ENCODE measurements at regions not wholly inside any gene's neighbourhood (a gene's known extent, or its start where the extent isn't known, plus 50 kb on each side); places are given as distances from the start of the nearest gene placed in this dataset.

DNA sequence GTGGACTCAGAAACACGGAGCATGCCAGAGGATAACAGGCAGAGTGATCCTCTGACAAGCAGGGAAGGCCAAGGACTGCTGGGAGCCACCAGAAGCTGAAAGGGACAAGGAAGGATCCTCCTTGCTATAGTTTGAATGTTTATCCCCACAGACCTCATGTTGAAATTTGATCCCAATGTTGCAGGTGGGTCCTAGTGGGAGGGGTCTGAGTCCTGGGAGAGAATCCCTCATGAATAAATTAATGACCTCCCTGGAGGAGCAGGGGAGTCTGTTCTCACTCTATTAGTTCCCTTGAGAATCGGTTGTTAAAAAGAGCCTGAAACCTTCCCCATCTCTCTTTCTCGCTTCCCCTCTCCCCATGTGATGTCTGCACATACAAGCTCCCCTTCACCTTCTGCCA lies 124.4 kb downstream of the FBXO15 start:
- no peak for DNase-seq (ENCODE audit: low spot score)
- in situ Hi-C loops (cut with HindIII; ENCODE audit: low sequenced_read_pairs), result no loop called here

DNA sequence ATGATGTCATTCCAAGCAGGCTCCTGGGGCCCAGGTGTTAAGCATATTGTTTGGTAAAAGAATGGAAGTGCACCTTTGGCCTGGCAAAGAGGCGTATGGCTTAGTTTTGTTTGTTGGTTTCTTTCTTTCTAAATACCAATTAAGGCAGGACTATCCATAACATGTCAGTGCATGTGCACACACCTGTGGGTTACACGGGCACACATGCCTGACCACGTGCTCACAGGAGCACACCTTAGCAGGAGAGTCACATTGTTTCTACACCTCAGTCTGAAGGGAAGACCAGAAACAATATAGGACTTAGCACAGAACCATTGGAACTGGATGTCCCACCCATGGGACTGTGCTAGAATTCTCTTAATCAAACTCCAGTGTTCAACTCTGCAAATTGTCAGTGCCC lies 127.8 kb downstream of the FBXO15 start:
- no peak for DNase-seq (ENCODE audit: low spot score)
- in situ Hi-C loops (cut with HindIII; ENCODE audit: low sequenced_read_pairs), result no loop called here

DNA sequence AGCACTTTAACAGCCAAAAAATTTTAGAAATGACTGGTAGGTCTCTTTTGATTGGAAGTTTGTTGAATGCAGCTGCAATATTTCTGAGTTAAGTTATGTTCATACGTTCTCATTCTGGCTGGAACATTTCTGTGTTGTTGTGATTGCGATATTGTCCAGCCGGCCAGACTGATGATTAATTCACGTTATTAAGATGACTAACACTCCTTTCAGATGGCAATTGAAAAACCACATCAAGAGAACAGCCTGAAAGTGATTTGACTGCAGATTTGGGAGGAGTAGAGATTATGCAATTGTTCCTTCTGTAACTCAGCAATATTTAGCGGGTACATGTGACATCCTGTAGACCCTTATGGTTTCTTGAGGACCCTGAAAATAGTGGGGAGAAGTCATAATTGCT lies 133.7 kb downstream of the FBXO15 start:
- DNase-seq (ENCODE audit: low spot score), result no peak
- in situ Hi-C loops (cut with HindIII; ENCODE audit: low sequenced_read_pairs), result no loop called here

DNA sequence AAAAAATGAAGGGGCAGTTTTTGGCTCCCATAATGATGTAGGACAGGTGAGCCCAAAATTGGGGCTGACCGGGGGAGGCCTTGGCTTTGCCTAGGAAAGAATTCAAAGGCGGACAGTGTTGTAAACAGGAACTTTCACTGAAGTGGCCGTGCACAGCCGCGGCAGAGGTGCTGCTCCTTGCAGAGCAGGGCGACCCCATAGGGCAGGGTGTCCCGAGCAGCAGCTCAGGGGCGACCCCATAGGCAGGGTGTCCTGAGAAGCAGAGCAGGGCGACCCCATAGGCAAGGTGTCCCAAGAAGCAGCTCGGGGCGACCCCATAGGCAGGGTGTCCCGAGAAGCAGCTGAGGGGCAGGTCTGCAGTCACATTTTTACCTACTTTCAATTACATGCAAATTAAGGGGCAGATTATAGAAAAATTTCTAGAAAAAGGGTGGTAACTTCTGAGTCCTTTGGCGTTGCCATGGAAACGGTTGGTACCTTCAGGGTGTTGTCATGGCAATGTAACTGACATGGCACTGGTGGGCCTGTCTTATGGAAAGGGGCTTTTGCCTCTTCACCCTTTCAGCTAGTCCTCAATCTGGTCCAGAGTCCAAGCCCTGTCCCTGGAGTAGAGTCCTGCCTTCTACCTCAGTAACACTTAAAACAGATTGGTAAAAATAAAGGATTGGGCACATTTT lies 134.5 kb downstream of the FBXO15 start:
- in situ Hi-C loops (cut with HindIII; ENCODE audit: low sequenced_read_pairs), result no loop called here
- DNase-seq (ENCODE audit: low spot score), result no peak

DNA sequence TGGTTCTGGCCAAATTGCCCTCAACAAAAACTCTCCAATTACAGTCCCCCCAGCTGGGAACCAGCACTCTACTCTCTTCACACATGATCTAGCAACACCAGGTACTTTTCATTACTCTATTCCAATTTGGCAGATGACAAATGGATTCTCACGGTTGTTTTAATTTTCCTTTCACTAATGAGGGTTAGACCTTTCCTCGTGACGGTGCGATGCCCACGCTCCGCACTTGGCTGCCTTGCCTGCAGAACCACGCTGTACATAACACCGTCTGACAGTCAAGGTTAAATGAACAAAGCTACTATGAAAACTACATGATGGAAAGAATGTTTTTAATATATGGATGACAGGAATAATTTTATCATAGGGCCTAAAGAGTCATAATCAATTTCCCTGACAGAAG lies 141.5 kb downstream of the FBXO15 start:
- no peak for DNase-seq (ENCODE audit: low spot score)
- in situ Hi-C loops (cut with HindIII; ENCODE audit: low sequenced_read_pairs), result no loop called here

DNA sequence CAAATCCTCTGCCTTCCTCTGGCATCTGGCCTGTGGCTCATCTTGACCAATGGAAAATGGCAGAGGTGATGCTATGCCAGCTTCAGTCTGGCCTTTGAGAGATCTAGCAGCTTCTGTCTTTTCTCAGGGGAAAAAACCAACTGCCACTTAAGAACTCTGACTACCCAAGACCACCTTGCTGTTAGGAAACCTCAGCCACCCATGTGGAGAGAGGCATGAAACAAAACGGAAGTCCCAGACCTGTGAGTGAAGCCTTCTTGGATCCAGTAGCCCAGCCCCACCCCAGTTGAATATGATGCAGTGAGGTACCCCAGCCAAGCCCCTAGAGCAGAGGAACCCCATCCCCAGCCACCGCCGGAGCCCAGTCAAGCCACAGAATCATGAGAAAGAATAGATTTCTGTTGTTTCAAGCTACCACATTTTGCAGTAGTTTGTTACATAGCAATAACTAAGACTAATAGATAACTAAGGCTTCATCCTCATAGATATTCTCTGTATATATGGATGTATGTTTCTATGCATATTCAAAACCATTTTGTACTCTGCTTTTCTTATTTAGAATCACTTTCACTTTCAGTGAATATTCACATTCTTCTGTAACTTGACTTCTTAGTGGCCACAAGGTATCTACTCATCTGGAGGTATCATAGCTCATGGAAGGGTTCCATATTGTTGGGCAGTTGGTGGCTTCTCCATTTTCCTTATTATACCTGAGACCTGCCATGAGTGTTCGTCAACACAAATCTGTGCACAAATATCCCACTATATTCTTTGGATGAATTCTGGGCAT lies 142.1 kb downstream of the FBXO15 start:
- no peak for DNase-seq (ENCODE audit: low spot score)
- in situ Hi-C loops (cut with HindIII; ENCODE audit: low sequenced_read_pairs), result no loop called here

DNA sequence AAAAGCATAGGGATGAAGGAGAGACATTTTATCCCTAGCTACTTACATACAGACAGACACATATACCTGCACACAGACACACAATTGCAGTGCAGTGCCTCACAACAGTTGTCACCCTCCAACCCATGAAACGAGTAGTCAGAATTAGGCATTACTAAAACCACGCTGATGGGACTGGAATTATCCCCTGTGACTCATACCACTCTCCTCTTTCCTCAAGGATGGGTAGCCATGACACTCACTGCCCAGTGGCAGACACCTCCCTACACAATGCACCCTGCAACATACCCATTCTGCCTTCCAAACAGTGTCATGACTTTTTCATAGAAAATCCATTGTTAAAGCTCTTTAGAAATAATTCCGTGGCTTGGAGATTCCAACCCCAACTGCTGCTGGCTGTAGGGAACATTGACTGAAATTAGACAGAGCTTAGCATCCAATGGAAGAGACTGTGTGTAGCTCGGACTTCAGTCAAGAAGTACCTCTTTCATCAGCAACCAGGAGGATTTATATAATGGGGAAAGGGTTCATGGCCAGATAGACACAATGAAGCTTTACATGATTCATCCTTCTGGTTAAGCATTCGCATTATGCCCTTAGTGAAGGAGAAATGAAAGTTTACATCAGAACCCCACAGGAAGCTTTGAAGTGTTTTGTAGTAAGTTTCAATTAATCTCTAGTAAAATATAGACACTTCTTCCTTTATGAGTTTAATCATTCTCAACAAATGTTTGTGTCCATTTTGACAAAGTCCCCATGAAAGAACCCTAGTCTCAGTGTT lies 155.2 kb downstream of the FBXO15 start:
- DNase-seq (ENCODE audit: low spot score), result no peak
- in situ Hi-C loops (cut with HindIII; ENCODE audit: low sequenced_read_pairs), result no loop called here

DNA sequence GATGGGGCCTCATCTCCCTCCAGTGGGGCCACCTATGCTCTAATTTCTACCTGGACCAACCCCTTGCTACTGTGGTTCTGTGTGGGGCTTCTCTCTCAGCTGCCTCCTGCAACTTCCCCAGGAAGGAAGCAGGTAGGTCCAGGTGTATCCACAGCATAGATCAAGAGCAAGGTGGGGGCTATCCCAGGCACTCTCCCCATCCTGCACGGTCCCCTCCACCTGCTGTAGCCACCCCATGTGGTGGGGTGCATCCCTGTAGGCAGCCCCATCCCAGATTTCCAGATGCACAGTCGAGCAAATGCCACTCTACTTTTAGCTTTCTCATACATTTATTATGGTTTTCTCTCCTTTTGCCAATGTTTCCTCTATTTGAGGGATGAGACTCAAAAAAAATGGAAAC lies 156.1 kb downstream of the FBXO15 start:
- DNase-seq (ENCODE audit: low spot score), result no peak
- in situ Hi-C loops (cut with HindIII; ENCODE audit: low sequenced_read_pairs), result no loop called here

DNA sequence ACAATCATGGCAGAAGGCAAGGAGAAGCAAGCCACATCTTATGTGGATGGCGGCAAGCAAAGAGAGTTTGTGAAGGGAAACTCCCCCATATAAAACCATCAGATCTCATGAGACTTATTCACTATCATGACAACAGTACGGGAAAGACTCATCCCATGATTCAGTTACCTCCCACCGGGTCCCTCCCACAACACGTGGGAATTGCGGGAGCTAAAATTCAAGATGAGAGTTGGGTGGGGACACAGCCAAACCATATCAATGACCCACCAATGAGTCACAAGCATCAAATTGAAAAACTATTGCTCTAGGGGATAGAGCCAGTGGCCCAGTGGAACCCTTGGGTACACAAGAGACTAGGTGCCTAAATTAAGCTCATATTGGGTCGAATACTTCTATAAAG lies 157.4 kb downstream of the FBXO15 start:
- in situ Hi-C loops (cut with HindIII; ENCODE audit: low sequenced_read_pairs), result no loop called here
- DNase-seq (ENCODE audit: low spot score), result no peak

DNA sequence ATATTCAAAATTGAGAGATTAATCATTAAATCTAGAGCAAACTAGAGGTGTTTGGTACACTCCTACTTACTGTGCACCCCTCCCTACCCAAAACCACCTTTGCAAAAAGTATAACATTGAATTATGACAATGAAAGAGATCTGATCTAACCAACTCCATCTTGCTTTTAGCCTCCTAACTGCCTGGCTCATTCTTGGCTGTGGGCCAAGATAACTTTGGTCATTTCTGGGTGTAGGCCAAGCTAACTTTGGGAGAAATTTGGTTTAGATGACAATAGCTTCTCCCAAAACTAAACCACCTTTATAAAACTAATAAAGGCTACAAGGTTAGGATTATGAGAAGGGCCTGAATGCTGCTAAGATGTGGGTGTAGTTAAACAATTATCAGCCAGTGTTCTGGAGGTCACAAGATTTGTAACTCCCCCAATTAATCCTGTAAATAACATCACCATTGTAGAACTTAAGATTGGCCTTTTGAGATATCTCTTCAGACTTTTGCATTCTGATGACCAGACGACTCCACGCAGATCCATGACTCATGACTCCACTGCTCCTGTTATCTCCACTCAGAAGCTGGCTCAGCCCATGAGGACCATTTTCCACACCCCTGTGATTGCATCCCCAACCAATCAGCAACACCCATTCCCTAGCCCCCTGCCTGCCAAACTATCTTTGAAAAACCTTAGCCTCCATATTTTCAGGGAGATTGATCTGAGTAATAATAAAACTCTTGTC lies 160.2 kb downstream of the FBXO15 start:
- no peak for DNase-seq (ENCODE audit: low spot score)
- in situ Hi-C loops (cut with HindIII; ENCODE audit: low sequenced_read_pairs), result no loop called here

DNA sequence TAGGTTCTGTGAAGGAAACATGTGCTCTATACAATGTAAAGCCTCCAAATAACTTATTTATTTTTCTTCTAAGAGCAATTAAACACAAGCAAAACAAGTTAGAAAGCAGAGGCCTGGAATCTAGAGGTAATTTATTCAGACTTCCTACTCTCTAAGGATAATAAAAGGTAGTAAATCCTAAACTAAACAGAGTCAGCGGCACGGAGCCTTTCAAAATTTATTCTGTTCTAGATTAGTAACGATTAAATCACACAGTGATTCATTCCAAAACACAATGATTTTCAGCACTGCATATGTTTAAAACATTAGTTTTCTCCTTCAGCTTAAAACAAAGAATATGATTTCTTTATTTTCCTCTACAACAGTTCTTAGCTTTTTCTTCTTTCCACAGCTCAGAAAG lies 160.9 kb downstream of the FBXO15 start:
- in situ Hi-C loops (cut with HindIII; ENCODE audit: low sequenced_read_pairs), result no loop called here
- DNase-seq (ENCODE audit: low spot score), result no peak

DNA sequence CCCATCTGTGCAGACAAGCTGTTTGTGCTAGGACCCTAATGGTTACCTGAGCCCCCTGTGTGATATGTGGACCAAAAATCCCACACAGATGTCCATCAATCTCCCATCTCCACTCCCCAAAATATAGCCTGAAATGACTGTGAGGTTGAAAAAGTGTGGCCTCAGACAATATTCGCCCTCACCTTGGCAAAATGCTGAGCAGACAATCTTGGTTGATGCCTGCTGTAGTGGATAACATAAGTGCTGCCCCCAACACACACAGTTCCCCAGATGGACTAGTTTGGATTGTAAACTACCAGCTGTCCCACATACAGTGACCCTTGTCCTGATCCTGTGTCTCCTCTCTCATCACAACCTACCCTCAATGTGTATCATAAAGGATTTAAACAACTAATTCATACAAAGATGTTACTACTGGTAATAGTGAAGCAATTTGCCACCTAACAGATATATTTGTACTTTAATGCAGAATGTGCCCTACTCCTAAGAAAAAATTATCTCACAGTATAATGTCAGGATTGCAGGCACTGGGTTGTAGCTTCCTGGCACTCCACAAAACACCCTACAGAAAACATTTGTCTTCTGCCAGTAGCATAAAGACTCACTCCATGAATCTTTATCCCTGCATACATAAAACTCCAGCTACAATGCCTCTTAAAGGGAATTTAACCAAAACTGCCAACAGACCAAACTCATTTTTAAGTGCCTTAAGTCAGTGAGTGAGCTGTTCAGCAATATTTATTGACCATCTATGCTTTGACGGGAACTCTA lies 161.6 kb downstream of the FBXO15 start:
- no peak for DNase-seq (ENCODE audit: low spot score)
- in situ Hi-C loops (cut with HindIII; ENCODE audit: low sequenced_read_pairs), result no loop called here

DNA sequence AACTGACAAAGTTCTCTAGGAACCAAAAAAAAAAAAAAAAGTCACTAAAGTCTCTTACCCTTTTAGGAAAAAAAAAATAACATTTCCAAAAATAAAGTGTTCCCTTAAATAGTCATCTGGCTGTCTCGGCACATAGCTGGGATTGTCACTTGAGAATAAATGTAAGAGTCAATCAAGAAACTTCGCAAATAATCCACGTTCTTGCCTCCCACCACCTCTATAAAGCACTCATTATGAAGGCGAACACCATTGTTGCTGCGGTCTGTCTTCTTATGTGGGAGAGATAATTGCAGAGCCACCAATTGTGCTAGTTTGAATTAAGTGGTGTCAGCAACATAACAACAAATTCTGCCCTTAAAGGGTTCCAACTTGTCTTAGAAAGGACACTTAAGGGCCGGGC lies 163.7 kb downstream of the FBXO15 start:
- no peak for DNase-seq (ENCODE audit: low spot score)
- in situ Hi-C loops (cut with HindIII; ENCODE audit: low sequenced_read_pairs), result no loop called here

DNA sequence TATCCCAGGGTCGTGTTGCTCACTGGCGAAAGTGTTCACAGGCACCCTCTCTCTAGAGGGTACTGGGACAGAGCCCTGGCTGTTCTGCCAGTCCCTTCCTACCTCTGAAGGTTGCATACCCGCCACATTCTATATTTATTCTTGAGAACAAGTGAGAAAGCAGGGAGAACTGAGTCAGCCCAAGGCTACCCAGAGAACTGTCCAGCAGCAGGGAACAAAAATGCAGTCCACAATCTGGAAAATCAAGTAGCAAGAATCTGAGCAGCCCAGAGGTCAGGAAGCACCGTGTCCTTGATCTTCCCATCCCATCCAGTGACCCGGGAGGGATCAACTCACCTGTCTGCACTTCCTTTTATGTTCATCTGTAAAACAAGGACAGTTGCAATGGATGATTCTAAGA lies 164.1 kb downstream of the FBXO15 start:
- no peak for DNase-seq (ENCODE audit: low spot score)
- in situ Hi-C loops (cut with HindIII; ENCODE audit: low sequenced_read_pairs), result no loop called here

DNA sequence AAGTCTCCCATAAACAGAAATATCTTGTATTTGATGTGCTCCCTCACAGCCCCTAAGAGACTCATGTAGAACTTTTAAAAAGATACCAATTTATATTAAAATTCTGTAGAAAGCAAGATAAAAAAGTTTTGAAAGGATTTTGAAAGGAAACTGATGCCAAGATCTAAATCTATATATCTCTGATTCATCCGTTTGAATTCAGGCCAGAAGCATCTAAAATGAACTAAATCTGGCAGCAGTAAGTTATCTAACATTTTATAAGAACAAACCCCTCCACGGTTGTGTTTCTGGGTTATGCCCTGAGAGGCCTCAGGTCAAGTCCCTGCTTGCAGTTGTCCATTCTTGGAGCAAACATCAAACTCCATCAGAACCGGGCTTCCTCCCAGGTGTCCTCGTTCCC lies 165.8 kb downstream of the FBXO15 start:
- in situ Hi-C loops (cut with HindIII; ENCODE audit: low sequenced_read_pairs), result no loop called here
- no peak for DNase-seq (ENCODE audit: low spot score)

DNA sequence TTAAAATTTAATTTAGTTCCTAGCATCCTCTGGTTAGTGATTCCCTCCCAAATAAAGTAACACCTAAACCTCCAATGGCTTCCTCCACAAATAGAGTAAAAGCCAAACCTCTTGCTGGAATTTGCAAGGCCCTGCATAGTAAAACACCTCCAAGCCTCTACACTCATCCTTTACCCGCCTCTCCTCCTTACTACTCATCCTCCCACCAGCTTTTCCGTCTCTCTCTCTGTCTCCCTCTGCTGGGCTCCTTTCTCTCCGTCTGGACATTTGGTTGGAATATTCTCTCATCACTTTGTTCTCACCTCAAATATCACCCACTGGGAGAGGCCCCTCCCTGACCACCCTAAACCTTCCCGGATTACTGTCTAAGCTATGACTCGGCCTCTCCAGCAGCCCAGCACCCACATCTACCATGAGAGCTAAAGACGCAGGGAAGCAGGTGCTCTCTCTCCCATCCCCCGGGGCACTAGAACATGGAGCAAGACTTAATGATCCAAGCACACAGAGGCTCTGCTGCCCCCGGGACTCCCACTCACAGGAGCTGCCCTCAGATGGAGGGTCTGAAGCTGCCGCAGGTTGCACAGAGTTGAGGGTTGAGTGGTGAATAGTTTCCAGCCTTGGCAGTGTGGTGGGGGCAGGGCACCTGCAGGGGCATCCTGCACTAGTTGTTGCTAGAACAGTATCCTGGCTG lies 167.2 kb downstream of the FBXO15 start:
- in situ Hi-C loops (cut with HindIII; ENCODE audit: low sequenced_read_pairs), result no loop called here
- no peak for DNase-seq (ENCODE audit: low spot score)

DNA sequence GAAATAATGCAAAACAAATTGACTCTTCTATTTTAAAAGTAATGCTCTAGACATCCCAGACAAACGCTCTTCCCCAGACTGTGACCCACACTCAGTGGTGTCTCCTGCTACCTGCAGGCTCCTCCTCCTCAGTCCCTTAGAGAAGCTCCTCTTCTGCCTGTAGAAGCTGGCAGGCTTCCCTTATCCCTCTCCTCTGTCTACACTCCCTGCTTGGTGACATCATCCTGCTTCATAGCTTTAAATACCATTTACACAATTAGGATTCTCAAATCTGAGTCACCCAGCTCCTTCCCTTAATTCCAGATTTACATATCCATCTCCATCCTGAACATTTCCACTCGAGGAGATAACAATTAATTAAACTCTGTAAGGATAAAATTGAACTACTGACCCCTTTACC lies 167.9 kb downstream of the FBXO15 start:
- in situ Hi-C loops (cut with HindIII; ENCODE audit: low sequenced_read_pairs), result no loop called here
- no peak for DNase-seq (ENCODE audit: low spot score)

DNA sequence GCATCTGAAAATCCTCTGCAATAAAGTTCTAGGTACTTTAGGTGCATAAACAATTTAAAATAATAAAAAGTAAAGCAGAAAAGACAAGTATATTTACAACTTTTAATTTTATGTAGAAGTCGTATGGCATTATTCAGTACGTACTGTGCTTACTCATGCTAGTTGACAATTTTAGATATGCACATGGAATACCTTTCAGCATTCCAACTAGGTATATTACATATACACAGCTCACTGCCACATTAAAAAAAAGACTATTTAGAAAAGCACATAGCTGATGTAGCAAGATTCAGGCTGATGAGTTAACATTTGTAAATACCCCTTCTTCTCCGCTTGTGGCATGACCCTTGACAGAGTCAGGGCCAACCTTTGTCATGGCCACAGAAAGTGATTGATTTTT lies 171.2 kb downstream of the FBXO15 start:
- in situ Hi-C loops (cut with HindIII; ENCODE audit: low sequenced_read_pairs), result no loop called here

More for the DNA sequence above, 171.2 kb downstream of the FBXO15 start:
- no peak for DNase-seq (ENCODE audit: low spot score)
